Epithelial cell of esophagus (primary cell): ENCODE measurements at regions not wholly inside any gene's neighbourhood (a gene's known extent, or its start where the extent isn't known, plus 50 kb on each side); places are given as distances from the start of the nearest gene placed in this dataset.

Experiments
- DNase-seq: peaks from one replicate; pipeline ENCODE4 v3.0.0; 2010; ENCODE audit warnings: low read depth
- H3K4me3 ChIP-seq: 2 replicates; pipeline ENCODE4 v1.5.1; 2011; ENCODE audit warnings: mild to moderate bottlenecking, low read length, control low read depth
- TF ChIP-seq, protein P1 (sequence below): IDR thresholded peaks from 2 replicates; pipeline ENCODE4 v1.5.1; 2011; ENCODE audit warnings: low read depth, mild to moderate bottlenecking, low read length, control low read depth, inconsistent platforms; ENCODE audit not compliant: insufficient read depth; ENCODE audit errors: missing control alignments

DNA sequence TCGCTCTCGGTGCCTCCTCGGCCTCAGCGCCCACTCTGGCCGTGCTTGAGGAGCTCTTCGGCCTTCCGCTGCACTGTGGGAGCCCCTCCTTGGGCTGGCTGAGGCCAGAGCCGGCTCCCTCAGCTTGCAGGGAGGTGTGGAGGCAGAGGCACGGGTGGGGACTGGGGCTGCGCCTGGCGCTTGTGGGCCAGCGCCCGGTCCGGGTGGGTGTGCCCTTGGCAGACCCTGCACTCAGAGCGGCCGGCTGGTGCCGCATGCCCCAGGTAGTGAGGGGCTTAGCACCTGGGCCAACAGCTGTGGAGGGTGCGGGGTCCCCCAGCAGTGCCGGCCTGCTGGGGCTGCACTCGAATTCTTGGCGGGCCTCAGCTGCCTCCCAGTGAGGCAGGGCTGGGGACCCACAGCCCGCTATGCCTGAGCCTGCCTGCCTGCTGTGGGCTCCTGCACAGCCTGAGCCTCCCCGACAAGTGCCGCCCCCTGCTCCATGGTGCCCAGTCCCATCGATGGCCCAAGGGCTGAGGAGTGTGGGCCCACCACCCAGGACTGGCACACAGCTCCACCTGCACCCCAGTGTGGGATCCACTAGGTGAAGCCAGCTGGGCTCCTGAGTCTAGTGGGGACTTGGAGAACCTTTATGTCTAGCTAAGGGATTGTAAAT is 2085.2 kb upstream of the ACO1 start:
- TF ChIP-seq, protein P1, sequence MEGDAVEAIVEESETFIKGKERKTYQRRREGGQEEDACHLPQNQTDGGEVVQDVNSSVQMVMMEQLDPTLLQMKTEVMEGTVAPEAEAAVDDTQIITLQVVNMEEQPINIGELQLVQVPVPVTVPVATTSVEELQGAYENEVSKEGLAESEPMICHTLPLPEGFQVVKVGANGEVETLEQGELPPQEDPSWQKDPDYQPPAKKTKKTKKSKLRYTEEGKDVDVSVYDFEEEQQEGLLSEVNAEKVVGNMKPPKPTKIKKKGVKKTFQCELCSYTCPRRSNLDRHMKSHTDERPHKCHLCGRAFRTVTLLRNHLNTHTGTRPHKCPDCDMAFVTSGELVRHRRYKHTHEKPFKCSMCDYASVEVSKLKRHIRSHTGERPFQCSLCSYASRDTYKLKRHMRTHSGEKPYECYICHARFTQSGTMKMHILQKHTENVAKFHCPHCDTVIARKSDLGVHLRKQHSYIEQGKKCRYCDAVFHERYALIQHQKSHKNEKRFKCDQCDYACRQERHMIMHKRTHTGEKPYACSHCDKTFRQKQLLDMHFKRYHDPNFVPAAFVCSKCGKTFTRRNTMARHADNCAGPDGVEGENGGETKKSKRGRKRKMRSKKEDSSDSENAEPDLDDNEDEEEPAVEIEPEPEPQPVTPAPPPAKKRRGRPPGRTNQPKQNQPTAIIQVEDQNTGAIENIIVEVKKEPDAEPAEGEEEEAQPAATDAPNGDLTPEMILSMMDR: no peak
- H3K4me3 ChIP-seq: no peak overlapping the region

DNA sequence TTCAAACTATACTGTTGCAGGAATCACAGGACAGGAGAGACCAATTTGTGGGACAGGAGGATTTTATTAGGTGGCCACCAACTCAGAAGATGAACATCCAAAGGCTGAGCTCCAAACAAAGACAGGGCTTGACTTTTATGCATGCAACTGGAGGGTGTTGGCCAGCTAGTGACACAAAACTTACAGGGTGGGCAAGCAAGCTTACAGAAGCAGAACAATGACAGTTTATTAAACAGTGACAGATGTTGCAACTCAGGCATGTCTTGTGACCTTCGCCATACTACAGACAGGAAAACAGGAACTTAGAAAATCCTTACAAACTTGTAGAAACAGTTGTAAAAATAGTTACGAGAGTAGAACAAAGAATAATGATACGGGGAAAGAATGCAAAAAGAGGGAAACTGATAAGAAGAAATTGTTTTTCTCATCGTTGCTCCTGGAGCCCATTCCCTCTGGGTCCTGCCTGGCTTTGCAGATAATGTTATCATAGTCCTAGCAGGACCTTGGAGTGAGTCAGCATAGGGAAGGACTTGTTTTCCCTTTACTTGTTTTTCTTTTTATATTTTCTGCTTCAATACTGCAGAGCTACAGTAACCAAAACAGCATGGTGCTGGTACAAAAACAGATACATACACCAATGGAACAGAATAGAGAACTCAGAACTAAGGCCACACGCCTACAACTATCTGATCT is 2083.0 kb upstream of the ACO1 start:
- DNase-seq: no peak
- no peak overlapping the region for H3K4me3 ChIP-seq
- TF ChIP-seq, protein P1: no peak

More for the DNA sequence above, 2085.2 kb upstream of the ACO1 start:
- no peak for DNase-seq

DNA sequence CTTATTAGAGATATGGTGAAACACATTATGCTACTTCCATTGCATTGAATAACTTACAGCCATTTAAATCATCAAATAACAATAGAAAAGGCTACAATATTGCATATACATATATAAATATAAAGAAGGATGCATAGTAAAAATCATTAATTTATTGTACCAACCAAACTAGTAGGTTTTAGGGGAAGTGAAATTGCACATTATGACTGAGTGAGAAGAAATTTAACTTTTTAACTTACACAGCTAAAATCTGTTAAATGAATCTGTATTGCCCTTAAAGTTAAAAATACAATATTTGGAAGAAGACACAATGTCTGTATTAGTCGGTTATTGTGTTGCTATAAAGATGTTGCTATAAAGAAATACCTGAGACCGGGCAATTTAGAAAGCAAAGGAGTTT is 2073.7 kb upstream of the ACO1 start:
- TF ChIP-seq, protein P1: no peak
- H3K4me3 ChIP-seq: no peak overlapping the region
- no peak for DNase-seq

DNA sequence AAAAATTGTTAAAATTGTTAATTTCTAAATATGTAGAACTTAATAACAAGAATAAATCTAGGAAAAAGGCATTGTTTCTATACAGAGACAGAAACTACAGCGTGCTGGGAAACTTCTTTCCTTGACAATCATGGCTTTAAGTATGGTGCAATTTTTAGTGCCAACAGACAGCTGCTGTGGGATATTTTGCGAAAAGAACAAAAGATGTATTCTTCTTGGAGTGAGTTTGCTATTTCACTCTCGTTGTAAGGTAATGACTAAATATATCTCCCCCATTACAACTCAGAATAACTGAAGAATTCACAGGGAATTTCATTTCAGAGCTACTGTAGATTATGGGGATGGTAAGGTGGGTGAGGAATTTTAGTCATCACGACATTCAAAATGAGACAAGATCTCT is 2055.0 kb upstream of the ACO1 start:
- TF ChIP-seq, protein P1: no peak
- no peak for DNase-seq
- no peak overlapping the region for H3K4me3 ChIP-seq

DNA sequence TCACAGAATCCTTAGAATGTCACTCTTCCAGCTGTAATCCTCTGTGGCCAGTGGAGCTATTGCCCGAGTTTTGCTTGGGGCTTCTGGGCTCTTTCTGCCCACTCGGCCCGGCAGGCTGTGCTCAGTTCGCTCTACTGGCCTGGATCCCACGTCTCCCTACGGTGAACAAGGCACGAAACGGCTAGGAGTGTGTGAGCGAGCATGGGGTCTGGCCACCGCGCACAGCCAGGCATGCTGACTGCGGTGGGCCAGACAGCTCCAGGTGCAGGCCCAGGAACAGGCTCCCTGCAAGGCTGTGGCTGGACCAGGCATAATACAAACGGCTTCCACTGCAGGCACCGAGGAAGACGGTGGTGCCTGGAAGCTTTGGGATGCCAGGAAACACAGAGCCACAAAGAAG is 2035.5 kb upstream of the ACO1 start:
- H3K4me3 ChIP-seq: no peak overlapping the region
- TF ChIP-seq, protein P1: no peak
- DNase-seq: no peak

DNA sequence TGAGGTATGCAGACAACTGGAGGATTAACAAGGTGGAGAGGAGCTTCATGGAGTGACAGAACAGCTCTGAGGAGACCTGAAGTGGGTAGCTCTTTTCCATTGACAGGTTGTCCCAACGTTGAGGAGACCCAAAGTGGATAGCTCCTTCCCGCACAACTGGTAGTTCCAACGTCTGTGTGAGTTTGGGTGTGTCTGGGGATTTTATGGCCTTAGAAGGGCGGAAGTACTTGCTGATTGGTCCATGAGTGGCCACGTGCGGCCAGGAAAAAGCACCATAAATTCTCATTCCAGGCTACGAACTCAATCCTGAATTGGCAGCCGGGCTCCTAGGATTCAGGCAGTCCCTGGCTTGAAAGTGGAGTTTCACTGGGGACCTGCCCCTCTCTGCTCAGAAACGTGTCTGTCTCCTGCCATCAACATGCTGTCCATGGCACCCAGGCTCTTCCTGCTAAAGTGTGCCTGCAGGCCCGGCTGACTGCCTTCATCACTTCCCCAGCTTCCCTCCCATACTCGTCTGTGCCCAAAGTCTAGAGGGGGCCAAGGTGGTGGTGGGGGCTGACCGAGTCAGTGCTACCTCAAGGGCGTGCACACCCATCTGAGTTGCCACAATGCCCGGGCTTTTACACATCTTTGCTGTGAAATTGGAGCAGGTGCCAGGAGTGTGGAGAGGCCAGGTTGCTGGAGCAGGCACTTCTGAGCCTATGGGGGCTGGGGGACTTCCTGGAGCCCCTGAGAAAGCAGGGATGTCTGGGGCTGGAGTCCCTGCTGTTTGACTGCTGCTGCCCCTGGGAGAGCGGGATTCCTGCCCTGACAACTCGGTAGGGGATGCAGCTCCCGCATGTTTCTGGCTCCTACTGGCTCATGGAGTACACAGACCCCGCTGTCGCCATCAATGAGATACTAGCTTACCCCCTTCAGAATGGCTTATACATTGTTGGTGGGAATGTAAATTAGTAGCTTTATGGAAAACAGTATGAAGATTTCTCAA is 2034.6 kb upstream of the ACO1 start:
- TF ChIP-seq, protein P1: no peak
- no peak overlapping the region for H3K4me3 ChIP-seq
- DNase-seq: no peak
